ENCODE measurements at regions not wholly inside any gene's neighbourhood (a gene's known extent, or its start where the extent isn't known, plus 50 kb on each side); places are given as distances from the start of the nearest gene placed in this dataset.

DNA sequence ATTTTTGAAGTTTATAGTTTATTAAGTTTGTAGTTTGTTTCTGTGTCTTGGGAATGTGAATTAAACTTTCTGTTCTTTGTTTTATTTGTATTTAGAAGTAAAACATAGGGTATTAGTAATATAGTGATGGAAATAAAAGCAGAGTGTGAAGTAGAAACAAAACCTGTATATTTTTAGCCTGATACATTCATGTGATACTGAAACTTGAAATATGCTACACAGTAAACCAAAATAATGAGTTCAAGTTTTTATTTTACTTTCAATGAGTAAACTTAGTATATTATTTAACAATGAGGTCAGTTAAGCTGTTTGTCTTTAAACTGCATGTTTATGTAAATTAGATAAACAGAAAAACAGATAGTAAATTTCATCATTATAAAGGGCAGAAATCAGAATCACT is 1592.6 kb downstream of the GRIK2 start:
- DNase-seq (ENCODE audit: low read depth, low spot score) = no peak
- BruUV-seq (replicated peaks) = no TSS peak
- no peaks in the 10 kb centered on the region for H4K20me1 ChIP-seq (replicated peaks; ENCODE audit: control insufficient read depth, extremely low read depth, insufficient read depth, low read length)
- H3K4me2 ChIP-seq (ENCODE audit: insufficient read depth, low read length) = no peak overlapping the region
- H3K4me3 ChIP-seq (replicated peaks in 1 of 3; ENCODE audit: insufficient read depth in 1 of 3, low read depth in 1 of 3, low read length in 3 of 3) = no peak overlapping the region
- no peaks in the 10 kb centered on the region for H3K9me3 ChIP-seq (replicated peaks; ENCODE audit: control insufficient read depth, insufficient read depth, low read length)
- H3K9me1 ChIP-seq (replicated peaks; ENCODE audit: control insufficient read depth, extremely low read depth, insufficient read depth, low read length) = no peaks in the 10 kb centered on the region
- H3K36me3 ChIP-seq (ENCODE audit: control insufficient read depth in 2 of 2, extremely low read depth in 1 of 2, insufficient read depth in 2 of 2, low read length in 2 of 2) = no peaks in the 10 kb centered on the region
- TF ChIP-seq POLR2AphosphoS5 (IDR thresholded peaks at IDR 0.05; ENCODE audit: insufficient read depth, low read depth, low read length) (no peak), FOS (IDR thresholded peaks at IDR 0.05; ENCODE audit: borderline replicate concordance, insufficient read depth, low read length) (no peak), MYC (IDR thresholded peaks at IDR 0.05; ENCODE audit: low read depth, low read length) (no peak), GATA2 (IDR thresholded peaks at IDR 0.05; ENCODE audit: insufficient read depth, insufficient read length, low read depth, low read length) (no peak), EZH2 (IDR thresholded peaks at IDR 0.05; ENCODE audit: borderline replicate concordance, low read depth, low read length, severe bottlenecking) (no peak), POLR2A (IDR thresholded peaks at IDR 0.05; ENCODE audit: low read depth, low read length) (no peak), JUN (IDR thresholded peaks at IDR 0.05; ENCODE audit: borderline replicate concordance, insufficient read depth, insufficient read length, low read depth) (no peak)
- TF ChIP-seq, protein P1, sequence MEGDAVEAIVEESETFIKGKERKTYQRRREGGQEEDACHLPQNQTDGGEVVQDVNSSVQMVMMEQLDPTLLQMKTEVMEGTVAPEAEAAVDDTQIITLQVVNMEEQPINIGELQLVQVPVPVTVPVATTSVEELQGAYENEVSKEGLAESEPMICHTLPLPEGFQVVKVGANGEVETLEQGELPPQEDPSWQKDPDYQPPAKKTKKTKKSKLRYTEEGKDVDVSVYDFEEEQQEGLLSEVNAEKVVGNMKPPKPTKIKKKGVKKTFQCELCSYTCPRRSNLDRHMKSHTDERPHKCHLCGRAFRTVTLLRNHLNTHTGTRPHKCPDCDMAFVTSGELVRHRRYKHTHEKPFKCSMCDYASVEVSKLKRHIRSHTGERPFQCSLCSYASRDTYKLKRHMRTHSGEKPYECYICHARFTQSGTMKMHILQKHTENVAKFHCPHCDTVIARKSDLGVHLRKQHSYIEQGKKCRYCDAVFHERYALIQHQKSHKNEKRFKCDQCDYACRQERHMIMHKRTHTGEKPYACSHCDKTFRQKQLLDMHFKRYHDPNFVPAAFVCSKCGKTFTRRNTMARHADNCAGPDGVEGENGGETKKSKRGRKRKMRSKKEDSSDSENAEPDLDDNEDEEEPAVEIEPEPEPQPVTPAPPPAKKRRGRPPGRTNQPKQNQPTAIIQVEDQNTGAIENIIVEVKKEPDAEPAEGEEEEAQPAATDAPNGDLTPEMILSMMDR (IDR thresholded peaks at IDR 0.05; ENCODE audit: extremely low read depth in 1 of 2, insufficient read depth in 1 of 2, low read depth in 1 of 2, low read length in 2 of 2) = no peak
- TF ChIP-seq, protein P2, sequence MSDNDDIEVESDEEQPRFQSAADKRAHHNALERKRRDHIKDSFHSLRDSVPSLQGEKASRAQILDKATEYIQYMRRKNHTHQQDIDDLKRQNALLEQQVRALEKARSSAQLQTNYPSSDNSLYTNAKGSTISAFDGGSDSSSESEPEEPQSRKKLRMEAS (IDR thresholded peaks at IDR 0.05; ENCODE audit: insufficient read depth, insufficient read length) = no peak
- FAIRE-seq = no peak
- H3K4me1 ChIP-seq (ENCODE audit: control insufficient read depth, extremely low read depth, insufficient read depth, low read length) = no peaks in the 10 kb centered on the region
- no peaks in the 10 kb centered on the region for H3K27me3 ChIP-seq (ENCODE audit: control insufficient read depth in 2 of 2, insufficient read depth in 2 of 2, low read length in 2 of 2)
- H3K9ac ChIP-seq (replicated peaks; ENCODE audit: extremely low read depth, insufficient read depth, low read length) = no peak overlapping the region
- ChIA-PET POLR2A (no interaction called here), CTCF (no interaction called here)
- intact Hi-C loops (cut with micrococcal nuclease) = no loop called here
- H3K27ac ChIP-seq (ENCODE audit: insufficient read depth, low read depth, low read length) = no peak overlapping the region
- H2AFZ ChIP-seq (ENCODE audit: low read depth, low read length) = no peak overlapping the region
- dilution Hi-C loops (cut with MboI; ENCODE audit: extremely low pct_ligation_motif_present, low sequenced_read_pairs) = no loop called here
- no peaks in the 10 kb centered on the region for H3K79me2 ChIP-seq (ENCODE audit: control insufficient read depth, insufficient read depth, low read length)

Data from endothelial cell of umbilical vein (primary cell).